PC-3 (cell line): ENCODE measurements at regions not wholly inside any gene's neighbourhood (a gene's known extent, or its start where the extent isn't known, plus 50 kb on each side); places are given as distances from the start of the nearest gene placed in this dataset.

ENCODE experiments used
- EZH2 ChIP-seq: fragments of 300-600 bp; sonication (generic); IDR thresholded peaks from one replicate; pipeline ENCODE4 v1.6.1; 2017; ENCODE audit warnings: antibody characterized with exemption, mild to moderate bottlenecking, low read length; ENCODE audit not compliant: unreplicated experiment
- EZH2phosphoT487 ChIP-seq: fragments of 300-600 bp; sonication (generic); IDR thresholded peaks from 2 replicates; pipeline ENCODE4 v1.6.1; 2018; ENCODE audit warnings: mild to moderate bottlenecking, antibody characterized with exemption, low read length, borderline replicate concordance
- TF ChIP-seq, protein P1 (sequence below): fragments of 300-600 bp; sonication (generic); conservative IDR thresholded peaks from 2 replicates; pipeline ENCODE4 v1.5.1; 2017; ENCODE audit warnings: antibody characterized with exemption, low read depth, mild to moderate bottlenecking, low read length

GRCh38 chr1:29829448-29830344, 593.4 kb downstream of the PTPRU start:
- TF ChIP-seq, protein P1, sequence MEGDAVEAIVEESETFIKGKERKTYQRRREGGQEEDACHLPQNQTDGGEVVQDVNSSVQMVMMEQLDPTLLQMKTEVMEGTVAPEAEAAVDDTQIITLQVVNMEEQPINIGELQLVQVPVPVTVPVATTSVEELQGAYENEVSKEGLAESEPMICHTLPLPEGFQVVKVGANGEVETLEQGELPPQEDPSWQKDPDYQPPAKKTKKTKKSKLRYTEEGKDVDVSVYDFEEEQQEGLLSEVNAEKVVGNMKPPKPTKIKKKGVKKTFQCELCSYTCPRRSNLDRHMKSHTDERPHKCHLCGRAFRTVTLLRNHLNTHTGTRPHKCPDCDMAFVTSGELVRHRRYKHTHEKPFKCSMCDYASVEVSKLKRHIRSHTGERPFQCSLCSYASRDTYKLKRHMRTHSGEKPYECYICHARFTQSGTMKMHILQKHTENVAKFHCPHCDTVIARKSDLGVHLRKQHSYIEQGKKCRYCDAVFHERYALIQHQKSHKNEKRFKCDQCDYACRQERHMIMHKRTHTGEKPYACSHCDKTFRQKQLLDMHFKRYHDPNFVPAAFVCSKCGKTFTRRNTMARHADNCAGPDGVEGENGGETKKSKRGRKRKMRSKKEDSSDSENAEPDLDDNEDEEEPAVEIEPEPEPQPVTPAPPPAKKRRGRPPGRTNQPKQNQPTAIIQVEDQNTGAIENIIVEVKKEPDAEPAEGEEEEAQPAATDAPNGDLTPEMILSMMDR, result no peak
- TF ChIP-seq EZH2phosphoT487 (no peak), EZH2 (no peak)
